ENCODE measurements at regions not wholly inside any gene's neighbourhood (a gene's known extent, or its start where the extent isn't known, plus 50 kb on each side); places are given as distances from the start of the nearest gene placed in this dataset.

GRCh38 chr11:71064183-71064582 is 188.2 kb downstream of the SHANK2 start (continued):
- no peak for TF ChIP-seq AFF4 (CRISPR knock-in tag; IDR thresholded peaks at IDR 0.05)
- TF ChIP-seq IRF2 (CRISPR knock-in tag; IDR thresholded peaks at IDR 0.05), result no peak
- no peak for TF ChIP-seq RBBP5 (IDR thresholded peaks at IDR 0.05; ENCODE audit: borderline replicate concordance, insufficient read depth, low read length, poor library complexity, severe bottlenecking)
- TF ChIP-seq ZNF696 (CRISPR knock-in tag; conservative IDR thresholded peaks at IDR 0.05), result no peak
- no peak for TF ChIP-seq IRF9 (tag; IDR thresholded peaks at IDR 0.05)
- no peak for TF ChIP-seq ZZZ3 (IDR thresholded peaks at IDR 0.05)
- TF ChIP-seq C11orf30 (IDR thresholded peaks at IDR 0.05; ENCODE audit: low read depth), result no peak
